ENCODE measurements at regions not wholly inside any gene's neighbourhood (a gene's known extent, or its start where the extent isn't known, plus 50 kb on each side); places are given as distances from the start of the nearest gene placed in this dataset.

DNA sequence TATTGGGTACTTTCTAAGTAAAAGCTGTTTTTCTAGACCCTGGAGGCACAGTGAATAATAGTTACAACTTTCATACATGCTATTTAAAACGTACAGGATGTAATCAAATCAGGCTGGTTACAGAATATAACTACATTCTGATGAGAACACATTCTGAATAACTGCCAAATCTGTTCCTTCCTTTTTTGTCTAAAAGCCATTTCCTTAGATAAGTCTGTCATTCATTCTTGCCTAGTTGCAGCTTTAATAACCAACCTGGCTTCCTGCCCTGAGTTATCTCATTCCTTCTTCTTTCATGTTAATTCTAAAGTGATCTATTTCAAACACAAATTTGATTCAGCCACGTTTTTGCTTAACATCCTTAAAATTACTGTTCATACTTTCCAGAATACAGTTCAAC is 189.7 kb upstream of the ITM2A start:
- no peak for TF ChIP-seq CEBPB (IDR thresholded peaks at IDR 0.05)
- no peak for TF ChIP-seq SMC3 (IDR thresholded peaks at IDR 0.05)
- TF ChIP-seq, protein P1, sequence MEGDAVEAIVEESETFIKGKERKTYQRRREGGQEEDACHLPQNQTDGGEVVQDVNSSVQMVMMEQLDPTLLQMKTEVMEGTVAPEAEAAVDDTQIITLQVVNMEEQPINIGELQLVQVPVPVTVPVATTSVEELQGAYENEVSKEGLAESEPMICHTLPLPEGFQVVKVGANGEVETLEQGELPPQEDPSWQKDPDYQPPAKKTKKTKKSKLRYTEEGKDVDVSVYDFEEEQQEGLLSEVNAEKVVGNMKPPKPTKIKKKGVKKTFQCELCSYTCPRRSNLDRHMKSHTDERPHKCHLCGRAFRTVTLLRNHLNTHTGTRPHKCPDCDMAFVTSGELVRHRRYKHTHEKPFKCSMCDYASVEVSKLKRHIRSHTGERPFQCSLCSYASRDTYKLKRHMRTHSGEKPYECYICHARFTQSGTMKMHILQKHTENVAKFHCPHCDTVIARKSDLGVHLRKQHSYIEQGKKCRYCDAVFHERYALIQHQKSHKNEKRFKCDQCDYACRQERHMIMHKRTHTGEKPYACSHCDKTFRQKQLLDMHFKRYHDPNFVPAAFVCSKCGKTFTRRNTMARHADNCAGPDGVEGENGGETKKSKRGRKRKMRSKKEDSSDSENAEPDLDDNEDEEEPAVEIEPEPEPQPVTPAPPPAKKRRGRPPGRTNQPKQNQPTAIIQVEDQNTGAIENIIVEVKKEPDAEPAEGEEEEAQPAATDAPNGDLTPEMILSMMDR (IDR thresholded peaks at IDR 0.05) = no peak
- TF ChIP-seq CHD2 (IDR thresholded peaks at IDR 0.05; ENCODE audit: low read length, partially characterized antibody) = no peak
- no peak for TF ChIP-seq HOXB13 (CRISPR knock-in tag; IDR thresholded peaks at IDR 0.05; ENCODE audit: low read depth)
- TF ChIP-seq, protein P2, sequence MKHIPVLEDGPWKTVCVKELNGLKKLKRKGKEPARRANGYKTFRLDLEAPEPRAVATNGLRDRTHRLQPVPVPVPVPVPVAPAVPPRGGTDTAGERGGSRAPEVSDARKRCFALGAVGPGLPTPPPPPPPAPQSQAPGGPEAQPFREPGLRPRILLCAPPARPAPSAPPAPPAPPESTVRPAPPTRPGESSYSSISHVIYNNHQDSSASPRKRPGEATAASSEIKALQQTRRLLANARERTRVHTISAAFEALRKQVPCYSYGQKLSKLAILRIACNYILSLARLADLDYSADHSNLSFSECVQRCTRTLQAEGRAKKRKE (CRISPR knock-in tag; IDR thresholded peaks at IDR 0.05; ENCODE audit: low read depth) = no peak
- TF ChIP-seq EHF (CRISPR knock-in tag; IDR thresholded peaks at IDR 0.05) = no peak
- ATAC-seq = no peak
- Histone ChIP-seq H3K4me2 (no peak overlapping the region), H3K4me1 (no peaks in the 10 kb centered on the region), H3K9me3 (no peaks in the 10 kb centered on the region), H3K4me3 (no peak overlapping the region), H3K27ac (no peak overlapping the region)
- ChIA-PET POLR2A (no interaction called here), CTCF (no interaction called here)
- WGBS (ENCODE audit: missing lambda C conversion rate) = 0% methylated on average over 2 of the region's 2 CpGs
- DNase-seq (ENCODE audit: low read depth in 1 of 2, low spot score in 1 of 2) = no peak
- no peak for FAIRE-seq

DNA sequence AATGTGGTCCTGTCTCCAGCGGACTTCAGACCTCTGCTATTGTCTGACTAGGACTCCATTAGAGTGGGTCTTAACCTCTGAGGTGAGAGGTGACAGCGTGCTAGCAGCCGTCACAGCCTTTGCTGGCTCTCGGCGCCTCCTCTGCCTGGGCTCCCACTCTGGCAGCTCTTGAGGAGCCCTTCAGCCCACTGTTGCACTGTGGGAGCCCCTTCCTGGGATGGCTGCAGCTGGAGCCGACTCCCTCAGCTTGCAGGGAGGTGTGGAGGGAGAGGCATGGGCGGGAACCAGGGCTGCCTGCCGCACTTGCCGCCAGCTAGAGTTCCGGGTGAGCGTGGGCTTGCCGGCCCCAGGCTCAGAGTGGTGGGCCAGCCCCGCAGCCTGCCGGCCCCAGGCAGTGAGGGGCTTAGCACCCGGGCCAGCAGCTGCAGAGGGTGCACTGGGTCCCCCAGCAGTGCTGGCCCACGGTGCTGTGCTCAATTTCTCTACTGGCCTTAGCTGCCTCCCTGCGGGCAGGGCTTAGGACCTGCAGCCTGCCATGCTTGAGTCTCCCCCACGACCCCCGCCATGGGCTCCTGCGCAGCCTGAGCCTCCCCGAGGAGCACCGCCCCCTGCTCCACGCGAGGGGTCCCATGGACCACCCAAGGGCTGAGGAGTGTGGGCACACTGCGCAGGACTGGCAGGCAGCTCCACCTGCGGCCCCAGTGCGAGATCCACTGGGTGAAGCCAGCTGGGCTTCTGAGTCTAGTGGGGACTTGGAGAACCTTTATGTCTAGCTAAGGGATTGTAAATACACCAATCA is 163.4 kb upstream of the ITM2A start:
- no peak for TF ChIP-seq HDAC2 (IDR thresholded peaks at IDR 0.05)
- TF ChIP-seq FOXS1 (CRISPR knock-in tag; IDR thresholded peaks at IDR 0.05) = no peak
- TF ChIP-seq SMC3 (IDR thresholded peaks at IDR 0.05) = no peak
- no peak for TF ChIP-seq ESRRA (IDR thresholded peaks at IDR 0.05; ENCODE audit: borderline replicate concordance, low read length)
- no peak for TF ChIP-seq FOSL2 (IDR thresholded peaks at IDR 0.05)
- TF ChIP-seq FOSL2 (CRISPR knock-in tag; IDR thresholded peaks at IDR 0.05) = no peak
- TF ChIP-seq POLR2A (IDR thresholded peaks at IDR 0.05; ENCODE audit: low read length) = no peak
- no peak for TF ChIP-seq RCOR1 (IDR thresholded peaks at IDR 0.05; ENCODE audit: low read depth, low read length)
- TF ChIP-seq HOXA7 (CRISPR knock-in tag; IDR thresholded peaks at IDR 0.05) = no peak
- no peak for TF ChIP-seq MYC (IDR thresholded peaks at IDR 0.05; ENCODE audit: borderline replicate concordance, low read length)
- no peak for TF ChIP-seq RFX5 (IDR thresholded peaks at IDR 0.05)
- TF ChIP-seq MAX (IDR thresholded peaks at IDR 0.05) = no peak
- no peak for TF ChIP-seq FOSB (CRISPR knock-in tag; IDR thresholded peaks at IDR 0.05)
- TF ChIP-seq SREBF2 (IDR thresholded peaks at IDR 0.05) = no peak
- Histone ChIP-seq H3K4me3 (no peak overlapping the region), H3K4me2 (no peak overlapping the region), H3K4me1 (no peaks in the 10 kb centered on the region), H3K9me3 (no peaks in the 10 kb centered on the region), H3K27ac (no peak overlapping the region)
- FAIRE-seq (no peak), DNase-seq (ENCODE audit: low read depth in 1 of 2, low spot score in 1 of 2) (no peak), ATAC-seq (no peak)
- 0% methylated on average over 1 of the region's 27 CpGs for WGBS (ENCODE audit: missing lambda C conversion rate)
- ChIA-PET POLR2A (no interaction called here), CTCF (no interaction called here)

DNA sequence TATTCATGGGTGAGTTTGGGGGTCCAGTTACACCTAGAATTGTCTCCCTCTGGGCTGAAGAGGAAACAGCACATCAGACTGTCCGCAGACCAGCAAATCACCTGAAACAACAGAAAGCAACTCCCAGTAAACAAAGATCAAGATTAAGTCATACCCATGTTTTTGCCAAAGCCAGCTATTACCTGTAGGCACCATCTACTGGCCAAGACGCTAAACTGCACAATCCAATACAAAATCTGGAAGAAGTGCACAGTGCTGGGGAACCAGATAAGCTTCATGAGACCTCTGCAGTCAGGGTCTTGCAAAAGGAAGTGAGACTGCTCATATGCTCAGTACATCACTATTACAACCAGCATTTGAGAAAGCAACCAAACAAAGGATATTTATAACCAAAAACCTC is 157.5 kb upstream of the ITM2A start:
- H3K27ac ChIP-seq = no peak overlapping the region
- CTCF ChIA-PET = no interaction called here
- H3K4me2 ChIP-seq = no peak overlapping the region
- 0% methylated on average over 2 of the region's 2 CpGs for WGBS (ENCODE audit: missing lambda C conversion rate)
- DNase-seq (ENCODE audit: low read depth in 1 of 2, low spot score in 1 of 2) = peak in 1 of 2 experiments; percentile 8
- no peak for TF ChIP-seq CBX2 (IDR thresholded peaks at IDR 0.05; ENCODE audit: borderline replicate concordance, low read depth)
- TF ChIP-seq JUN (IDR thresholded peaks at IDR 0.05) = no peak
- TF ChIP-seq FOSB (CRISPR knock-in tag; IDR thresholded peaks at IDR 0.05) = no peak
- TF ChIP-seq PHF8 (IDR thresholded peaks at IDR 0.05; ENCODE audit: borderline replicate concordance, low read depth) = no peak
- no peak for TF ChIP-seq FOSL2 (IDR thresholded peaks at IDR 0.05)
- TF ChIP-seq FOSL2 (CRISPR knock-in tag; IDR thresholded peaks at IDR 0.05) = no peak
- no peak for TF ChIP-seq FOXS1 (CRISPR knock-in tag; IDR thresholded peaks at IDR 0.05)
- no peak for TF ChIP-seq RFX5 (IDR thresholded peaks at IDR 0.05)
- TF ChIP-seq HOXA7 (CRISPR knock-in tag; IDR thresholded peaks at IDR 0.05) = no peak
- peak; percentile 28 for FAIRE-seq
- ATAC-seq = no peak
- H3K9me3 ChIP-seq = no peaks in the 10 kb centered on the region
- POLR2A ChIA-PET = no interaction called here
- no peak overlapping the region for H3K4me3 ChIP-seq
- H3K4me1 ChIP-seq = no peaks in the 10 kb centered on the region

Measured in A549 (cell line).